HEK293 (cell line): ENCODE measurements at regions not wholly inside any gene's neighbourhood (a gene's known extent, or its start where the extent isn't known, plus 50 kb on each side); places are given as distances from the start of the nearest gene placed in this dataset.

Experiments used
- MZF1 ChIP-seq: fragments of 450-650 bp; formaldehyde crosslinking; IDR thresholded peaks from 2 replicates; pipeline ENCODE4 v1.5.1; 2017; ENCODE audit warnings: missing biosample characterization, missing genetic modification characterization, borderline replicate concordance
- ZBTB26 ChIP-seq: fragments of 450-650 bp; formaldehyde crosslinking; optimal IDR thresholded peaks from 2 replicates; pipeline ENCODE3; 2016; ENCODE audit warnings: missing biosample characterization, mild to moderate bottlenecking, missing genetic modification characterization
- ZNF155 ChIP-seq: fragments of 450-650 bp; formaldehyde crosslinking; IDR thresholded peaks from 2 replicates; pipeline ENCODE4 v1.5.1; 2016; ENCODE audit warnings: missing biosample characterization, missing genetic modification characterization
- ZNF658 ChIP-seq: fragments of 450-650 bp; formaldehyde crosslinking; IDR thresholded peaks from 2 replicates; pipeline ENCODE4; 2016; ENCODE audit warnings: missing biosample characterization, missing genetic modification characterization
- TF ChIP-seq, protein P1 (sequence below): fragments of 450-650 bp; formaldehyde crosslinking; IDR thresholded peaks from 2 replicates; pipeline ENCODE4 v1.5.1; 2016; ENCODE audit warnings: missing biosample characterization, missing genetic modification characterization, borderline replicate concordance

GRCh38 chr7:137146012-137146455 is 197.5 kb downstream of the PTN start:
- TF ChIP-seq ZBTB26 (tag by site-specific recombination) (no peak), MZF1 (tag by site-specific recombination) (no peak), ZNF658 (tag by site-specific recombination) (no peak), ZNF155 (no peak)
- TF ChIP-seq, protein P1, sequence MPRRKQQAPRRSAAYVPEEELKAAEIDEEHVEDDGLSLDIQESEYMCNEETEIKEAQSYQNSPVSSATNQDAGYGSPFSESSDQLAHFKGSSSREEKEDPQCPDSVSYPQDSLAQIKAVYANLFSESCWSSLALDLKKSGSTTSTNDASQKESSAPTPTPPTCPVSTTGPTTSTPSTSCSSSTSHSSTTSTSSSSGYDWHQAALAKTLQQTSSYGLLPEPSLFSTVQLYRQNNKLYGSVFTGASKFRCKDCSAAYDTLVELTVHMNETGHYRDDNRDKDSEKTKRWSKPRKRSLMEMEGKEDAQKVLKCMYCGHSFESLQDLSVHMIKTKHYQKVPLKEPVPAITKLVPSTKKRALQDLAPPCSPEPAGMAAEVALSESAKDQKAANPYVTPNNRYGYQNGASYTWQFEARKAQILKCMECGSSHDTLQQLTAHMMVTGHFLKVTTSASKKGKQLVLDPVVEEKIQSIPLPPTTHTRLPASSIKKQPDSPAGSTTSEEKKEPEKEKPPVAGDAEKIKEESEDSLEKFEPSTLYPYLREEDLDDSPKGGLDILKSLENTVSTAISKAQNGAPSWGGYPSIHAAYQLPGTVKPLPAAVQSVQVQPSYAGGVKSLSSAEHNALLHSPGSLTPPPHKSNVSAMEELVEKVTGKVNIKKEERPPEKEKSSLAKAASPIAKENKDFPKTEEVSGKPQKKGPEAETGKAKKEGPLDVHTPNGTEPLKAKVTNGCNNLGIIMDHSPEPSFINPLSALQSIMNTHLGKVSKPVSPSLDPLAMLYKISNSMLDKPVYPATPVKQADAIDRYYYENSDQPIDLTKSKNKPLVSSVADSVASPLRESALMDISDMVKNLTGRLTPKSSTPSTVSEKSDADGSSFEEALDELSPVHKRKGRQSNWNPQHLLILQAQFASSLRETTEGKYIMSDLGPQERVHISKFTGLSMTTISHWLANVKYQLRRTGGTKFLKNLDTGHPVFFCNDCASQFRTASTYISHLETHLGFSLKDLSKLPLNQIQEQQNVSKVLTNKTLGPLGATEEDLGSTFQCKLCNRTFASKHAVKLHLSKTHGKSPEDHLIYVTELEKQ (tag by site-specific recombination) = no peak
